ENCODE measurements at regions not wholly inside any gene's neighbourhood (a gene's known extent, or its start where the extent isn't known, plus 50 kb on each side); places are given as distances from the start of the nearest gene placed in this dataset.
A peak's percentile ranks its signal among the peaks of the same experiment; 100 is the strongest.

GRCh38 chr1:218664385-218665170 lies 319.4 kb downstream of the TGFB2 start:
- in situ Hi-C loops (cut with HindIII; ENCODE audit: low pct_unique_long_range_greater_than_20kb, low sequenced_read_pairs), result no loop called here
- no peak for TF ChIP-seq JUND (IDR thresholded peaks at IDR 0.05; ENCODE audit: low read depth)
- DNase-seq (ENCODE audit: low read depth in 1 of 2, low spot score in 1 of 2), result no peak

- no peak for TF ChIP-seq JUND (IDR thresholded peaks at IDR 0.05; ENCODE audit: low read depth)
- in situ Hi-C loops (cut with HindIII; ENCODE audit: low pct_unique_long_range_greater_than_20kb, low sequenced_read_pairs), result no loop called here
- peak in 1 of 2 experiments; percentile 29 for DNase-seq (ENCODE audit: low read depth in 1 of 2, low spot score in 1 of 2)
These were observed 320.1 kb downstream of the TGFB2 start for GRCh38 chr1:218665221-218665620.

GRCh38 chr1:218666263-218666662 lies 321.1 kb downstream of the TGFB2 start:
- in situ Hi-C loops (cut with HindIII; ENCODE audit: low pct_unique_long_range_greater_than_20kb, low sequenced_read_pairs), result no loop called here
- DNase-seq (ENCODE audit: low read depth in 1 of 2, low spot score in 1 of 2), result no peak
- no peak for TF ChIP-seq JUND (IDR thresholded peaks at IDR 0.05; ENCODE audit: low read depth)

- in situ Hi-C loops (cut with HindIII; ENCODE audit: low pct_unique_long_range_greater_than_20kb, low sequenced_read_pairs), result no loop called here
- no peak for TF ChIP-seq JUND (IDR thresholded peaks at IDR 0.05; ENCODE audit: low read depth)
- no peak for DNase-seq (ENCODE audit: low read depth in 1 of 2, low spot score in 1 of 2)
These were observed 322.8 kb downstream of the TGFB2 start for GRCh38 chr1:218667781-218668516.

- in situ Hi-C loops (cut with HindIII; ENCODE audit: low pct_unique_long_range_greater_than_20kb, low sequenced_read_pairs), result no loop called here
These were observed 324.3 kb downstream of the TGFB2 start for GRCh38 chr1:218669431-218669830.

GRCh38 chr1:218670875-218671274 lies 325.7 kb downstream of the TGFB2 start:
- no peak for DNase-seq (ENCODE audit: low read depth in 1 of 2, low spot score in 1 of 2)
- no peak for TF ChIP-seq JUND (IDR thresholded peaks at IDR 0.05; ENCODE audit: low read depth)
- in situ Hi-C loops (cut with HindIII; ENCODE audit: low pct_unique_long_range_greater_than_20kb, low sequenced_read_pairs), result no loop called here

More at GRCh38 chr1:218669431-218669830, 324.3 kb downstream of the TGFB2 start:
- no peak for DNase-seq (ENCODE audit: low read depth in 1 of 2, low spot score in 1 of 2)
- TF ChIP-seq JUND (IDR thresholded peaks at IDR 0.05; ENCODE audit: low read depth), result no peak

- peak in 1 of 2 experiments; percentile 71 for DNase-seq (ENCODE audit: low read depth in 1 of 2, low spot score in 1 of 2)
- in situ Hi-C loops (cut with HindIII; ENCODE audit: low pct_unique_long_range_greater_than_20kb, low sequenced_read_pairs), result no loop called here
These were observed 326.4 kb downstream of the TGFB2 start for GRCh38 chr1:218671573-218671972.

GRCh38 chr1:218673170-218673569 lies 328.0 kb downstream of the TGFB2 start:
- DNase-seq (ENCODE audit: low read depth in 1 of 2, low spot score in 1 of 2), result no peak
- in situ Hi-C loops (cut with HindIII; ENCODE audit: low pct_unique_long_range_greater_than_20kb, low sequenced_read_pairs), result no loop called here
- TF ChIP-seq JUND (IDR thresholded peaks at IDR 0.05; ENCODE audit: low read depth), result no peak

More at GRCh38 chr1:218671573-218671972, 326.4 kb downstream of the TGFB2 start:
- peak; percentile 68; the same call in 1 of the 2 replicates for TF ChIP-seq JUND (IDR thresholded peaks at IDR 0.05; ENCODE audit: low read depth)

- DNase-seq (ENCODE audit: low read depth in 1 of 2, low spot score in 1 of 2), result peak in 1 of 2 experiments; percentile 18
- no peak for TF ChIP-seq JUND (IDR thresholded peaks at IDR 0.05; ENCODE audit: low read depth)
- in situ Hi-C loops (cut with HindIII; ENCODE audit: low pct_unique_long_range_greater_than_20kb, low sequenced_read_pairs), result no loop called here
These were observed 329.2 kb downstream of the TGFB2 start for GRCh38 chr1:218674280-218674773.

GRCh38 chr1:218677026-218677425 lies 331.9 kb downstream of the TGFB2 start:
- in situ Hi-C loops (cut with HindIII; ENCODE audit: low pct_unique_long_range_greater_than_20kb, low sequenced_read_pairs), result no loop called here
- no peak for TF ChIP-seq JUND (IDR thresholded peaks at IDR 0.05; ENCODE audit: low read depth)
- no peak for DNase-seq (ENCODE audit: low read depth in 1 of 2, low spot score in 1 of 2)

- DNase-seq (ENCODE audit: low read depth in 1 of 2, low spot score in 1 of 2), result no peak
- TF ChIP-seq JUND (IDR thresholded peaks at IDR 0.05; ENCODE audit: low read depth), result no peak
- in situ Hi-C loops (cut with HindIII; ENCODE audit: low pct_unique_long_range_greater_than_20kb, low sequenced_read_pairs), result no loop called here
These were observed 334.3 kb downstream of the TGFB2 start for GRCh38 chr1:218679391-218679790.

- no peak for TF ChIP-seq JUND (IDR thresholded peaks at IDR 0.05; ENCODE audit: low read depth)
- in situ Hi-C loops (cut with HindIII; ENCODE audit: low pct_unique_long_range_greater_than_20kb, low sequenced_read_pairs), result no loop called here
- no peak for DNase-seq (ENCODE audit: low read depth in 1 of 2, low spot score in 1 of 2)
These were observed 335.0 kb downstream of the TGFB2 start for GRCh38 chr1:218679988-218680748.
